GM19455 (cell line): ENCODE measurements at regions not wholly inside any gene's neighbourhood (a gene's known extent, or its start where the extent isn't known, plus 50 kb on each side); places are given as distances from the start of the nearest gene placed in this dataset.

Experiments used
- ATAC-seq: cut with Tn5 transposase; IDR thresholded peaks from one replicate; pipeline ENCODE4 v1.9.1; 2021; ENCODE audit not compliant: unreplicated experiment

- ATAC-seq = no peak
These were observed 471.7 kb downstream of the LRFN5 start for GRCh38 chr14:42078345-42078744.

- no peak for ATAC-seq
These were observed 463.4 kb downstream of the LRFN5 start for GRCh38 chr14:42070031-42070430.

DNA sequence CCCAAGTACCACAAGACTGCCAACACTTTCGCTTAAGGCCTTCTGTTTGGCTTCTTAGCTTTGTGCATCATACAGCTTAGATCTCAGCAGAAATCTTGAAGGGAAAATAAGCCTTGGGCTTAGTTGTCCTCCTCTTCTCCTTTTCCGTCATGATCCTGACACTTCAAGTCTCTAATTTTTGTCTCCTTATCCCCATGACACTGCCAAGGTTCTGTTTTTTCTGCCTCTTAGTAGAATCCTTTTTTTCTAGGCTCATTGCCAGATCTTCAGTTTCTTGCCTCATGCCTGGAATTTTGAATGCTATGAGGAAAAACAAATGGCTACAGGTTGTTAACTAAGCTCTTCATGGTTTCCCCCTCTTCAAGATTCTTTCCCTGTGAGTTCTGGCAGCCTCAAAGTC is 450.4 kb downstream of the LRFN5 start:
- ATAC-seq = no peak

DNA sequence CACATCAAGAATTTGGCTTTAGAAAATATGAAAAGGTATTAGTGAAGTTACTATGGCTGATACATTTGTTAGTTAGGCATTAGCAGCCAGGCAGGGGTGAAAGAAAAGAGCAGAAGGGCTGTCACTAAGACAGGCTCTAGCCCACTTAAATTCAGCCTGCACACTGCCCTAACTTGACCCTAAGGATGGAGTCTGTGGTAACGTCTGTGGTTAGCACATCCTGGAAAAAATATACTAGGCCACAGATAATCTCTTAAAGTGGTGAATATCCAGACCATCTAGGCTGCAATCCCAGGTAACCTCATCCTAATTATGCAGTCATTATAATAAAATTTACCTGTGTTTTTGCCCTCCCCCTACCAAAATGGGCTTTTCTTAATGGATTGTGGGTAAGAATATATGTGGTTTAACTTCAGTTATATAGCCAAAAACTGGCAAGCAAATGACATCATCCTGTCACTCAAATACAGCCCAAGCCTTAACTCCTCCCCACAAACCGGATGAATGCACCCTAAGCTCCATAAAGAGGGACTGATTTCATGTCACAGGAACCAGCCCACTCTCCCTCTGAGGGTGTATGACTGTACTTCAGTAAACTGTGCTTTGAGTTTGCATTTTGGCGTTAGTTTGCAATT is 440.9 kb downstream of the LRFN5 start:
- ATAC-seq = no peak

DNA sequence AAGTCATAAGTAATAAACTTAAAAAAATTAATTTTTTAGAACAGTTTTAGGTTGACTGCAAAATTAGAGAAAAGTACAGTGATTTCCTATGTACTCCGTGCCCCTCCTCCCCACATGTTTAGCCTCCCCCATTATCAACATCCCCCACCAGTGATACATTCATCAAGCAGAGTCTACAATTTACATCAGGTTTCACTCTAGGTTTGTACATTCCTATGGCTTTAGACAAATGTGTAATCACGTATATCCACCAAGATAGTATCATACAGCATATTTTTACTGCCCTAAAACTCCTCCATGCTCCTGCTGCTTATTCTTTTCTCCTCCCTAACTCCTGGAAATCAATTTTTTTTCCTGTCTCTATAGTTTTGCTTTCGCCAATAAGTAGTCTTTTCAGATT is 438.7 kb downstream of the LRFN5 start:
- ATAC-seq = no peak

DNA sequence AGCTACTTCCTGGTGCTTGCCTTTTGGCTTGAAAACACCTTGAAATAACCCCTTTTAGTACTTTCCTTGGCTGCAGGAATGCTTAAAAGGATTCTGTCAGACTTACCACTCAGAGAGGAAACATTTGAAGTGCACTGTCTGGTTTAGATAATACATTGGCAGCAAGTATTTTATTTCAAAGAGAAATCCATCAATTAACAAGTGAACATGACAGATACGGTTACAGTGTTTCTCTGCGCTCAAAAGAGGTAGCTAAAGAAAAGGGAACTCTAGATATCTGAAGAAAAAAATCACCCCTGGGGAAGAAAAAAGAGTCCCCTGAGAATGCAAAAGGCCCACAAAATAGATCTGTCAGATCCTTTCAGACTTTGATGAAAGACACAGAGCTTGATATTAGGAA is 421.9 kb downstream of the LRFN5 start:
- no peak for ATAC-seq

- no peak for ATAC-seq
These were observed 420.6 kb downstream of the LRFN5 start for GRCh38 chr14:42027271-42027670.

- no peak for ATAC-seq
These were observed 416.8 kb downstream of the LRFN5 start for GRCh38 chr14:42023452-42023851.

- no peak for ATAC-seq
These were observed 407.6 kb downstream of the LRFN5 start for GRCh38 chr14:42014301-42014700.

DNA sequence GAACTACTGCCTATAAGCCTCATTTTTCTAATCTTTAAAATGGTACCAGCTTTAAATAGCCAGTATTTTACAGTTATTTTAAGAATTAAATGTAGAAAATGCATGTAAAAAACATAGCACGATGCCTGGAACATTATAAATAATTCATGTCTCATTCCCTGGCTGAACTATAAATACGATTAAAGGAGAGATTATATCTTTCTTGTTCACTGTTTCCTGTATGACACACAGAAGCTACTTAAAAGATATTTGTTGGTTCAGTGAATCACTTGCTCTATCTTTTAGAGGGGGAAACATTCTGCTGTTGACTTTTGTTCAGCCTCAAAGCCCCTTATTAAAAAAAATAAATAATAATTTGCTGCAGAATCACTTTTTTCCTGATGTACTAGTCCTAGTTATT is 406.9 kb downstream of the LRFN5 start:
- ATAC-seq = no peak

DNA sequence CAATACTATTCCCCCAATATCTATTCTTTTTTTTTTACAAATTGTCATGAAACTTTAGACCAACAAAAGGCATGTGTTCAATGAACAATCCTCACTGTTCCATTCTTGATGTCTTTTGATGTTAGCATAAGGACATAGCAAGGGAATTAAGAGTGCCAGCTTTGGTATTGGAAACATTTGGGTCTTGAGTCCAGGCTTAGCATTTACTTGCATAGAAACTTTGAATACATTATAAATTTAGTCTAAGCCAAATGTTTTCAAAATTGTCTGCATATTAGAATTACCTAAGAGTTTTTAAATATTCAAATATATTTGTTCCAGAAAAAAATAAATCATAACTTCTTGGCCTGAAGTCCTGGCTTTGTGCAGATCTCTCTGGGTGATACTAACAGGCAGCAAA is 406.5 kb downstream of the LRFN5 start:
- ATAC-seq = no peak

DNA sequence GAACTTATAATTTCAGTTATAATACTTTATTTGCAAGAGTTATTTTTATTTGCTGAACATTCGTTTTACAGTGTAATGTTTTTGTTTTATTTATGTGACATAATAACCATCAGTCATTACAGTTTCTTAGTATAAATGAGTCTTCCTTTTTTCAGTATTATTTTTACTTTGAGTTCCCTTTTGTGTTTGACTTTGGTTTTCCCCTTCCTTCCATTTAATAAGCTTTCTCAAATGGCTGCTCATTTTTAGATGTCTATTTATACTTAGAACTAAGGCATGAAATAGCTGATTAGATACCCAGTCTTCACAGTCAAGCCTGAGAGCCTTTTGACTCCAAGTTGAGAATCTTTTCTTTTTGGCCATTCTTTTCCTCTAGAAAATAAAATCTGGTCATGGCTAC is 404.5 kb downstream of the LRFN5 start:
- ATAC-seq = no peak

DNA sequence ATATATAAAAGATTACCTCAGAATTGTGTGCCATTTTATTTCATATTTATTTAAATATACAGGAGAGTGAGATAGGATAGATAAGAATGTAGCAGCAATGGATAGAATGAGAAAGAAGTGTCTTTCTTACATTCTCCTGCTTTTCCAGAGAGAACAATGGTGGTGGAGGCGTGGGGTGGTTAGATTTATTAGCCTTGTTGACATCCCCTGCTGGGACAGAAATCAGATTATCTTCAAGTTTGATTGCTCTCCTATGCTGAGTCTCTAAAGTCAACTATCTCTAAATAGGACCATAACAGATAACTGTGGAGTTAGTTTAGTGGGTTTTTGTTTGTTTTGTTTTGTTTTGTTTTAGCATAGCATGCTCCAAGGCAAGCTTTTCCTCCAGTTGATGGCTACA is 397.6 kb downstream of the LRFN5 start:
- ATAC-seq = no peak

- no peak for ATAC-seq
These were observed 395.5 kb downstream of the LRFN5 start for GRCh38 chr14:42002141-42002540.

DNA sequence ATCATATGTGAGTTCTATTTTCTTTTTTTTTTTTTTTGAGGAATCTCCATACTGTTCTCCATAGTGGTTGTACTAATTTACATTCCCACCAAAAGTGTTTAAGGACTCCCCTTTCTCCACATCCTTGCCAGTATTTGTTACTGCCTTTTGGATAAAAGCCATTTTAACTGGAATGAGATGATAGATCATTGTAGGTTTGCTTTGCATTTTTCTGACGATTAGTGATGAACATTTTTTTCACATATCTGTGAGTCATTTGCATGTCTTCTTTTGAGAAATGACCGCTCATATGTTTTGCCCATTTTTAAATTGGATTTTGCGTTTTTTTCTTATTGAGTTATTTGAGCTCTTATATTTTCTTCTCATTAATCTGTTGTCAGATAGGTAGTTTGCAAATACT is 394.8 kb downstream of the LRFN5 start:
- no peak for ATAC-seq

GRCh38 chr14:42000450-42000849 is 393.8 kb downstream of the LRFN5 start:
- ATAC-seq = no peak

- ATAC-seq = no peak
These were observed 387.0 kb downstream of the LRFN5 start for GRCh38 chr14:41993687-41994086.

DNA sequence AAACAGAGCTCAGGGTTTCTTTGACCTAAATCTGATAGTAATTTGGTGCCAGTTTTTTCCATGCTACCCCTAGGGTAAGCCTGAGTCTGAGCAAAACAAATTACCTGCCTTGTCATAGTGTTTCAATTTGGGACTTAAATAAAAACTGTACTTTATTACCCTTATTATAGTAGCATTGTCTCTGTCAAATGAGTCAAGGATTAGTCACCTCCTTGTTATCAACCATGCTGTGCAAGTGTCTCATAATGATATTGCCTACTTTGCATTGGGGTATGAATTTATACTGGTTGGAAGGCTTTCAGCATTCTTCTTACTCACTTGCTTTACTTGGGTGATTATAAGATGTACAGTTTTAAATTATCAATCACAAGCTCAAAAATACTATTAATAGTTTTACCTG is 380.0 kb downstream of the LRFN5 start:
- ATAC-seq = no peak

DNA sequence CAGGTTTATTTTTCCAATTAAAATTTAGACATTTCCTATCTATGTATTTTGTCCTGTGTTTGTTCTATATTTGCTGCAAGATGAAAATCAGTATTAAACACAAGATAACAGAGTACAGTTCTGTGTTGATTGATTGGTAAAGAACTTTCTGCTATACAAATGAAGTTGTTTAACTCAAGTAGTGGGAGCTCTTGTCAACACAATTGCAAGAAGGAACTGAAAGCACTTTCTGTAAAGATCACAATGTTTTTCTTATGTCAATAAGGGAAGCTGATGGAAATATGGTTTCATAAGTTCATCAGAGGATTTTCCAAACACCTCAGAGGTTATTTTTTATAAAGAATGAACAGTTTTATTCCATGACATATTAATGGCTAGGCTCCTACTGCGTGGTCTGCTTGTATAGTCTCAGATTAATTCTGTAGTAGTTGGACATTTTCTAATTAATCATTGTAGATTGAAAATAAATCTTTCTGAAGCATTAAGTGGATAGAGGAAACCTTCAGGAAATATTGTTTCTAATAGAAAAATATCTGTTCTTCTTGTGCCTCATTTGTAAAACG is 379.5 kb downstream of the LRFN5 start:
- ATAC-seq = no peak

- no peak for ATAC-seq
These were observed 366.5 kb downstream of the LRFN5 start for GRCh38 chr14:41973178-41973577.

GRCh38 chr14:41972531-41972930 is 365.9 kb downstream of the LRFN5 start:
- no peak for ATAC-seq

DNA sequence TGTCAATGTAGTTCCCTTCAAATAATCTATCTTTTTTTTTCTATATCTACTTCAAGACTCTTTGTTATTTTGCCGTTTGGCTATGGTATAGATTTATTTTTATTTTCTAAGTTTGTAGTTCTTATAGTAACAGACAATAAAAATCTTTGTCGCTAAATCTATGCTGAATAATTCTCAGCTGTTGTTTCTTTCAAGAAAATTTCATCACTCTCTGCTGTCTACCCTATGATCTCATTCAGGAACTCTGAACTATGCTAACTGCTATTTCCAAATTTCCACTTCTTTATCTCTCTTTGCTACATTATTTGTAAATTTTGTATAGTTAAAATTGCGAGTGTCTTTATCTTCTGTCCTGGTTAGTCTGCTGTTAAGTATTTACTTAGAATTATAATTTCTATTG is 353.6 kb downstream of the LRFN5 start:
- ATAC-seq = no peak

- no peak for ATAC-seq
These were observed 350.8 kb downstream of the LRFN5 start for GRCh38 chr14:41957459-41957858.
